Breast epithelium (tissue), 4 donors: ENCODE measurements at regions not wholly inside any gene's neighbourhood (a gene's known extent, or its start where the extent isn't known, plus 50 kb on each side); places are given as distances from the start of the nearest gene placed in this dataset.
A peak's percentile ranks its signal among the peaks of the same experiment; 100 is the strongest.

ENCODE experiments used
- DNase-seq, 2 donors: peaks; one replicate each; pipeline ENCODE4 v3.0.0-alpha.2; 2019; ENCODE audit warnings: low spot score in 2 of 2
- H3K27ac ChIP-seq, 2 donors: fragments of 200-600 bp; sonication (generic) in 1 of 2; one replicate each; pipeline ENCODE4 v1.5.1; 2016 to 2019; ENCODE audit warnings: mild to moderate bottlenecking in 1 of 2
- H3K27me3 ChIP-seq, 2 donors: fragments of 200-600 bp; sonication (generic) in 1 of 2; one replicate each; pipeline versions ENCODE4 v1.5.1 to v1.6.0; 2017 to 2019; ENCODE audit warnings: control low read depth in 1 of 2, mild to moderate bottlenecking in 1 of 2
- H3K36me3 ChIP-seq: fragments of 200-600 bp; one replicate; pipeline ENCODE4 v1.5.1; 2019
- H3K4me1 ChIP-seq, 2 donors: fragments of 200-600 bp; sonication (generic); one replicate each; pipeline ENCODE4 v1.5.1; 2016 to 2019; ENCODE audit warnings: control low read depth in 1 of 2
- H3K4me3 ChIP-seq, 3 donors: fragments of 200-600 bp; sonication (generic); 1 replicate in 2 of 3; 2 replicates in 1 of 3; pipeline ENCODE4 v1.5.1; 2016 to 2019; ENCODE audit warnings: mild to moderate bottlenecking in 3 of 3, moderate library complexity in 2 of 3
- H3K9me3 ChIP-seq, 2 donors: fragments of 200-600 bp; sonication (generic) in 1 of 2; one replicate each; pipeline ENCODE4 v1.5.1; 2016 to 2019; ENCODE audit warnings: control low read depth in 1 of 2
- POLR2A ChIP-seq: fragments of 450-650 bp; IDR thresholded peaks from one replicate; pipeline ENCODE4 v1.6.1; 2016; ENCODE audit warnings: antibody characterized with exemption, mild to moderate bottlenecking, moderate library complexity
- POLR2AphosphoS5 ChIP-seq, 3 donors: sonication (generic); formaldehyde crosslinking; IDR thresholded peaks; one replicate each; pipeline ENCODE4 v1.6.1; 2017; ENCODE audit warnings: antibody characterized with exemption in 3 of 3
- intact Hi-C: fragments of 100-400 bp; cut with DNase I; formaldehyde crosslinking; loops from one replicate; pipeline ENCODE4 v1.15.1; 2023; ENCODE audit warnings: low total_unique reads
- TF ChIP-seq, protein P1 (sequence below), 3 donors: fragments of 450-650 bp; IDR thresholded peaks; one replicate each; pipeline ENCODE4 v1.5.1; 2016 to 2017; ENCODE audit warnings: antibody characterized with exemption in 3 of 3, mild to moderate bottlenecking in 3 of 3, moderate library complexity in 3 of 3

DNA sequence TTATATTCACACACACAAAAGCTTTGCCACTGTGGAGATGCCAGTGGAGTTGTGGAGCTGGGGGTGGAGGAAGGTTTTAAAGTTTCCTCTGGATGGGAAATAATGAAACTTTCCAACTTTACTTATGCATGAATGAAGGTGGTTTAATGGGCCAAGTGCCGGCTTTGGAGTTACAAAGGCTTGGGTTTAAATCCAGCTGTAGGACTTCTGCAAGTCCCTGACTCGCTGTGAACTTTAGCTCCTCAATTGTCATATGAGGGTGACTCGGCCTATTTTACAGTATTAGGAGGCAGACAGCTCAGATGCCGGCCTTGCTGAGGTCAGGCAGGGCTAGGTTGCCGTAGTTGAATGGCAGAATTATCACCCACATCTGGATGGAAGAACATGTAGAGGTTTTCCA is 415.8 kb upstream of the TRIB2 start:
- no peak overlapping the region for H3K4me3 ChIP-seq
- no peaks in the 10 kb centered on the region for H3K36me3 ChIP-seq
- H3K9me3 ChIP-seq: no peaks in the 10 kb centered on the region
- intact Hi-C loops: no loop called here
- no peaks in the 10 kb centered on the region for H3K4me1 ChIP-seq
- DNase-seq: no peak
- H3K27me3 ChIP-seq: no peaks in the 10 kb centered on the region
- H3K27ac ChIP-seq: peak overlapping the region in 1 of 2 donors; percentile 48
- TF ChIP-seq POLR2A (no peak), POLR2AphosphoS5 (IDR thresholded peaks at IDR 0.05) (no peak)
- TF ChIP-seq, protein P1, sequence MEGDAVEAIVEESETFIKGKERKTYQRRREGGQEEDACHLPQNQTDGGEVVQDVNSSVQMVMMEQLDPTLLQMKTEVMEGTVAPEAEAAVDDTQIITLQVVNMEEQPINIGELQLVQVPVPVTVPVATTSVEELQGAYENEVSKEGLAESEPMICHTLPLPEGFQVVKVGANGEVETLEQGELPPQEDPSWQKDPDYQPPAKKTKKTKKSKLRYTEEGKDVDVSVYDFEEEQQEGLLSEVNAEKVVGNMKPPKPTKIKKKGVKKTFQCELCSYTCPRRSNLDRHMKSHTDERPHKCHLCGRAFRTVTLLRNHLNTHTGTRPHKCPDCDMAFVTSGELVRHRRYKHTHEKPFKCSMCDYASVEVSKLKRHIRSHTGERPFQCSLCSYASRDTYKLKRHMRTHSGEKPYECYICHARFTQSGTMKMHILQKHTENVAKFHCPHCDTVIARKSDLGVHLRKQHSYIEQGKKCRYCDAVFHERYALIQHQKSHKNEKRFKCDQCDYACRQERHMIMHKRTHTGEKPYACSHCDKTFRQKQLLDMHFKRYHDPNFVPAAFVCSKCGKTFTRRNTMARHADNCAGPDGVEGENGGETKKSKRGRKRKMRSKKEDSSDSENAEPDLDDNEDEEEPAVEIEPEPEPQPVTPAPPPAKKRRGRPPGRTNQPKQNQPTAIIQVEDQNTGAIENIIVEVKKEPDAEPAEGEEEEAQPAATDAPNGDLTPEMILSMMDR (IDR thresholded peaks at IDR 0.05): no peak

DNA sequence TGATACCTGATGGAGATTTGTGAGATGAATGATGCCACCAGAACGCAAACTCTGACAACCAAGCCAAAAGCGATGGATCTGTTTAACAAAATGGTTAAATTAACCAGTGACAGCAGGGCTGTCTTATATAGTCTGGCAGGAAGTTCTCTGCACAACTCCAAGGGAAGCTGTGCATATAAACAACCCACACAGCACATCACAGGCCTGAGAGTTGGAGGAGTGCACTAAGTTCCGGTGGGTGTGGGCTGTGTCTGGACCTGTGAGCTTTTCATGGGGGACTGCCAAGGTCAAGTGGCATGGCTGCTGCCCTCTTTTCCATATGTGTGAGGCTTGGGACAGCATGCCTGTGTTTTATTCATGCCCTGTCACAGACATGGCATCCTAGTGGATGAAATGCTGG is 414.6 kb upstream of the TRIB2 start:
- H3K9me3 ChIP-seq: no peaks in the 10 kb centered on the region
- H3K4me1 ChIP-seq: no peaks in the 10 kb centered on the region
- no peak overlapping the region for H3K27ac ChIP-seq
- H3K27me3 ChIP-seq: no peaks in the 10 kb centered on the region
- H3K36me3 ChIP-seq: no peaks in the 10 kb centered on the region
- DNase-seq: no peak
- no peak overlapping the region for H3K4me3 ChIP-seq
- intact Hi-C loops: no loop called here
- TF ChIP-seq, protein P1 (IDR thresholded peaks at IDR 0.05): no peak
- TF ChIP-seq POLR2AphosphoS5 (IDR thresholded peaks at IDR 0.05): no peak
- no peak for TF ChIP-seq POLR2A

DNA sequence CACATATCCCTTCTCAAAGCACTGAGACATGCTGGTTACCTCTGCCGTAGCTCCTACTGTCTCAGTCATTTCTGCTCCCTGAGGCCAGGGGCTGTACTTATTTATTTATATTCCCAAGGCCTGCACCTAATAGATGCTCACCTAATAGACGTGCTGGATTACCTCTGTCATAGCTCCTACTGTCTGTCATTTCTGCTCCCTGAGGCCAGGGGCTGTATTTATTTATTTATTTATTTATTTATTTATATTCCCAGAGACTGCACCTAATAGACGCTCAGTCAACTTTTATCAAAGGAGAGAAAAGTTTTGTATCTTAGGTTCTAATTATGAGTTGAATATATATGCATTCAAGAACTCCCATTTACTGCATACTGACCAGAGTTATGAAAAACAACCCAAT is 414.0 kb upstream of the TRIB2 start:
- TF ChIP-seq POLR2A: no peak
- TF ChIP-seq, protein P1 (IDR thresholded peaks at IDR 0.05): no peak
- TF ChIP-seq POLR2AphosphoS5 (IDR thresholded peaks at IDR 0.05): no peak
- H3K27ac ChIP-seq: no peak overlapping the region
- no peaks in the 10 kb centered on the region for H3K9me3 ChIP-seq
- DNase-seq: no peak
- no peaks in the 10 kb centered on the region for H3K36me3 ChIP-seq
- no peaks in the 10 kb centered on the region for H3K4me1 ChIP-seq
- H3K27me3 ChIP-seq: no peaks in the 10 kb centered on the region
- intact Hi-C loops: no loop called here
- no peak overlapping the region for H3K4me3 ChIP-seq

DNA sequence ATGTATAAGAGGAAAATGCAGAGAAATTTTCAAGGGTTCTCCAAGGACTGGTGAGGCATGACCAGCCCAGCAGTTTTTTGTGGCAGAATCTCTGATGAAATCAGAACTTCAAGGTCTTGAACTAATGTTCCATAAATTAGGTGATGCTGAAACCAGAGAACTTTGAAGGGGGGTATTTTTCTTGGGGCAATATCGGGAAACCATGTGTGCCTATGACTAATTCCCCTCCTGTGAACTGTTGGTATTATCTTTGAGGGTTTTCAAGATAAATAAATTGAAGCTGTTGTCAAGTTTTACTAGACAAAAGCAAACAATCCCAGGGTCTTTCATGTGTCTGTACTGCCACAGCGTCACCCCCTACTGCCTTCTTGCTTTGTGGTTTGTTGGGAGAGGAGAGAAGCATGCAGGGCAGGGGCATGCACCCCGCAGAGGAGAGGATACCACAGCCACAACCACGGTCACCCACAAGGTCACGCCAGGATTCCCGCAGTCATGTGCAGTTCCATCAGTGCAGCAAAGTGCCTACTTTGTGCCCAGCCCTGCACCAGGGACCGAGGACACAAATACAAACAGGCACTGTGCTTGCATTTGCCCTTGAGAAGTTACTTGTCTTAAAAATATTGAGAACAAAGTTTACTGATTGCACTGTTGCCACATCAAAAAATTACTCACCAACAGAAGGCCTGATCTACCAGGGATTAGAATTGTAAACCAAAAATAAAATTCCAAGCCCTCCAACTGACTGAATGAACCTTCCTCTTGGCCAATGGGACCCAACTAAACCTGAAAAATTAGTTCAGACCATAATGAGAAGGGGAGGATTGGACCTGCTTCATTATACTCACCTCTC is 413.3 kb upstream of the TRIB2 start:
- Histone ChIP-seq H3K4me3 (no peak overlapping the region), H3K27me3 (no peaks in the 10 kb centered on the region), H3K36me3 (no peaks in the 10 kb centered on the region), H3K4me1 (no peaks in the 10 kb centered on the region), H3K9me3 (no peaks in the 10 kb centered on the region), H3K27ac (no peak overlapping the region)
- DNase-seq: no peak
- no peak for TF ChIP-seq POLR2A
- TF ChIP-seq, protein P1 (IDR thresholded peaks at IDR 0.05): no peak
- intact Hi-C loops: no loop called here

DNA sequence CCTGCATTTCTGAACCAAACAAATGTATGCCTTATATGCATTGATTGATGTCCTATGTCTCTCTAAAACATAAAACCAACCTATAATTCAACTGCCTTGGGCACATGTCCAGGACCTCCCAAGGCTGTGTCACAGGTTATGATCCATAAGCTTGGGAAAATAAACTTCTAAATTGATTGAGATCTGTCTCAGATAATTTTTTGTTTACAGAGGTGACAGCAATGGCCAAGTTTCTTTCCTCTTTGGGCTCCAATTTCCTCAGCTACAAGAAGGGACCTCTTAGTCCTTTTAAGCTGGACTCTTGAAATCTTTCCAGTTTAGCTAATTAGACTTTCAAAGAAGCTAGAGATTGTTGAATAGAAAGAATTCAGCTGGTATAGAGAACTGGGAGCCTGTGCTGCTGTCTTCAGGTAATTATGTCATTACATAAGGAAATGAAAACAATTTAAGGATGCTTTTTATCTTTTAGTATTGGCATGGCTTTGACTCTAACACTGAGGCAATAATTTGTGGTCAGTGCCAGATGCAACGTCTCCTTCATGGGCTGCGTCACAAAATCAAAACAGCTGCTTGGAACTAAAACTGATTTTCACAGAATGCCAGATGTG is 412.1 kb upstream of the TRIB2 start:
- Histone ChIP-seq H3K27me3 (no peaks in the 10 kb centered on the region), H3K36me3 (no peaks in the 10 kb centered on the region), H3K4me3 (no peak overlapping the region), H3K27ac (no peak overlapping the region), H3K4me1 (no peaks in the 10 kb centered on the region), H3K9me3 (no peaks in the 10 kb centered on the region)
- intact Hi-C loops: no loop called here
- DNase-seq: no peak
- TF ChIP-seq, protein P1 (IDR thresholded peaks at IDR 0.05): no peak
- no peak for TF ChIP-seq POLR2A
- TF ChIP-seq POLR2AphosphoS5 (IDR thresholded peaks at IDR 0.05): no peak
